GM12878 (cell line): ENCODE measurements at regions not wholly inside any gene's neighbourhood (a gene's known extent, or its start where the extent isn't known, plus 50 kb on each side); places are given as distances from the start of the nearest gene placed in this dataset.

ENCODE experiments used
- BACH1 ChIP-seq: fragments of 450-650 bp; IDR thresholded peaks from 2 replicates; pipeline ENCODE4 v1.6.1; 2017; ENCODE audit warnings: mild to moderate bottlenecking, borderline replicate concordance
- CBX3 ChIP-seq: fragments of 200-600 bp; sonication (generic); IDR thresholded peaks from 2 replicates; pipeline ENCODE4 v1.6.1; 2016; ENCODE audit warnings: low read depth, borderline replicate concordance
- CTCF ChIP-seq, 3 experiments: IDR thresholded peaks in 2 of 3; conservative IDR thresholded peaks in 1 of 3; 2 replicates each; pipeline ENCODE4 v1.5.1; 2011; ENCODE audit warnings: low read depth in 3 of 3, low read length in 3 of 3, mild to moderate bottlenecking in 3 of 3, control low read depth in 2 of 3, moderate library complexity in 2 of 3, inconsistent platforms in 1 of 3, mixed read lengths in 1 of 3; ENCODE audit not compliant: control insufficient read depth in 2 of 3, insufficient read depth in 1 of 3; ENCODE audit errors: extremely low read depth in 1 of 3
- HDAC6 ChIP-seq: fragments of 200-600 bp; sonication (generic); IDR thresholded peaks from one replicate; pipeline ENCODE4 v1.8.0; 2017; ENCODE audit warnings: antibody characterized with exemption; ENCODE audit not compliant: unreplicated experiment
- POLR2AphosphoS5 ChIP-seq: IDR thresholded peaks from 2 replicates; pipeline ENCODE4 v1.6.1; 2011; ENCODE audit warnings: mild to moderate bottlenecking, low read length, inconsistent platforms
- RUNX3 ChIP-seq: IDR thresholded peaks from 2 replicates; pipeline ENCODE4 v1.6.1; 2012; ENCODE audit warnings: low read length, inconsistent platforms

GRCh38 chr6:145266432-145267075 is 468.8 kb downstream of the EPM2A start:
- TF ChIP-seq HDAC6 = no peak
- no peak for TF ChIP-seq POLR2AphosphoS5
- TF ChIP-seq CBX3 = no peak
- TF ChIP-seq BACH1 = no peak
- TF ChIP-seq CTCF (IDR thresholded peaks at IDR 0.05 in 2 of 3, conservative IDR thresholded peaks at IDR 0.05 in 1 of 3; ENCODE audit: control insufficient read depth in 2 of 3, extremely low read depth in 1 of 3, insufficient read depth in 1 of 3, low read depth in 3 of 3, low read length in 3 of 3) = no peak
- TF ChIP-seq RUNX3 = no peak
